ENCODE measurements at regions not wholly inside any gene's neighbourhood (a gene's known extent, or its start where the extent isn't known, plus 50 kb on each side); places are given as distances from the start of the nearest gene placed in this dataset.
A peak's percentile ranks its signal among the peaks of the same experiment; 100 is the strongest.

GRCh38 chr13:42377640-42378382, 105.9 kb downstream of the AKAP11 start:
- H4K20me1 ChIP-seq (ENCODE audit: control insufficient read depth, insufficient read depth), result no peaks in the 10 kb centered on the region
- no peaks in the 10 kb centered on the region for H3K36me3 ChIP-seq (ENCODE audit: control insufficient read depth in 2 of 2, insufficient read depth in 2 of 2, low read length in 1 of 2)
- in situ Hi-C loops (cut with MboI), result no loop called here
- H3K27me3 ChIP-seq (replicated peaks in 1 of 2; ENCODE audit: control insufficient read depth in 2 of 2, insufficient read depth in 2 of 2, low read length in 1 of 2), result no peaks in the 10 kb centered on the region
- intact Hi-C loops (cut with micrococcal nuclease; ENCODE audit: unreplicated experiment), result loop anchor here (1.0 to 2.0 kb wide), 5 partner anchors 28 to 170 kb away; no protein-coding TSS in a partner anchor
- peak overlapping the region; percentile 18; the same call in 1 of the 2 replicates for H3K4me3 ChIP-seq
- peak overlapping the region; percentile 83 for H3K4me2 ChIP-seq (ENCODE audit: control insufficient read depth, insufficient read depth)
- peak overlapping the region; percentile 99 for H3K27ac ChIP-seq (ENCODE audit: control insufficient read depth, insufficient read depth)
- DNase-seq (ENCODE audit: low read depth, low spot score), result peak; percentile 100
- no peaks in the 10 kb centered on the region for H3K79me2 ChIP-seq (ENCODE audit: control insufficient read depth, insufficient read depth, low read length)
- peaks cover 53% of the 10 kb centered on the region for H3K4me1 ChIP-seq (ENCODE audit: control insufficient read depth, insufficient read depth, low read length)
- ATAC-seq, result peak; percentile 76
- H2AFZ ChIP-seq (ENCODE audit: control insufficient read depth, low read depth, low read length), result peak overlapping the region; percentile 12; the same call in 1 of the 2 replicates
- WGBS (ENCODE audit: insufficient coverage, insufficient replicate concordance, low lambda C conversion rate, missing lambda C conversion rate), result 0% methylated on average over 4 of the region's 4 CpGs
- peaks cover 9% of the 10 kb centered on the region for H3K9me3 ChIP-seq (replicated peaks; ENCODE audit: control insufficient read depth, insufficient read depth, low read length)
- SMC1A ChIA-PET (ENCODE audit: uncharacterized antibody, unreplicated experiment), result interaction anchor here (0.6 to 12.5 kb wide), 30 partner anchors 10 to 217 kb away, joined by 3 to 210 read pairs (median 5); partner anchors contain the start of gene AKAP11
- BruUV-seq (replicated peaks), result no TSS peak
- RAD21 ChIA-PET (ENCODE audit: unreplicated experiment), result interaction anchor here (0.6 to 8.1 kb wide), 21 partner anchors 10 to 171 kb away, joined by 3 to 86 read pairs (median 6); partner anchors contain the start of gene AKAP11
- POLR2A ChIA-PET, result interaction anchor here (0.7 to 1.8 kb wide), 12 partner anchors 11 to 106 kb away, joined by 3 to 9 read pairs (median 4); partner anchors contain the start of gene AKAP11
- peak; percentile 75 for FAIRE-seq
- peak overlapping the region; percentile 63 for H3K9ac ChIP-seq (ENCODE audit: control insufficient read depth, insufficient read depth, low read length)
- CTCF ChIA-PET, result interaction anchor here (0.8 to 5.3 kb wide), 15 partner anchors 11 to 172 kb away, joined by 3 to 39 read pairs (median 4); no protein-coding TSS in a partner anchor
- TF ChIP-seq SMARCA5 (IDR thresholded peaks at IDR 0.05) (peak; percentile 85), HCFC1 (IDR thresholded peaks at IDR 0.05; ENCODE audit: low read length) (no peak), RBBP5 (conservative IDR thresholded peaks at IDR 0.05) (0 out of 2 replicates have a peak, but pooled peaks have one; percentile 46), MTA2 (IDR thresholded peaks at IDR 0.05; ENCODE audit: low read depth) (peak; percentile 99), CHD1 (IDR thresholded peaks at IDR 0.05; ENCODE audit: low read depth, low read length) (no peak), RUNX3 (IDR thresholded peaks at IDR 0.05; ENCODE audit: low read length) (peak; percentile 99), NRF1 (conservative IDR thresholded peaks at IDR 0.05; ENCODE audit: low read depth, low read length) (no peak), IRF4 (IDR thresholded peaks at IDR 0.05; ENCODE audit: low read depth, low read length) (peak; percentile 99), FOS (IDR thresholded peaks at IDR 0.05; ENCODE audit: borderline replicate concordance, extremely low read depth, insufficient read length) (no peak), CUX1 (IDR thresholded peaks at IDR 0.05; ENCODE audit: insufficient replicate concordance, low read depth, low read length) (peak; percentile 74), ZNF274 (IDR thresholded peaks at IDR 0.05; ENCODE audit: insufficient read depth, insufficient read length) (no peak), TAF1 (IDR thresholded peaks at IDR 0.05; ENCODE audit: borderline replicate concordance, low read depth, low read length) (peak; percentile 9; the same call in 1 of the 2 replicates), BCLAF1 (IDR thresholded peaks at IDR 0.05) (no peak), TCF12 (IDR thresholded peaks at IDR 0.05; ENCODE audit: low read depth, low read length) (peak; percentile 98)
